ENCODE measurements at regions not wholly inside any gene's neighbourhood (a gene's known extent, or its start where the extent isn't known, plus 50 kb on each side); places are given as distances from the start of the nearest gene placed in this dataset.

DNA sequence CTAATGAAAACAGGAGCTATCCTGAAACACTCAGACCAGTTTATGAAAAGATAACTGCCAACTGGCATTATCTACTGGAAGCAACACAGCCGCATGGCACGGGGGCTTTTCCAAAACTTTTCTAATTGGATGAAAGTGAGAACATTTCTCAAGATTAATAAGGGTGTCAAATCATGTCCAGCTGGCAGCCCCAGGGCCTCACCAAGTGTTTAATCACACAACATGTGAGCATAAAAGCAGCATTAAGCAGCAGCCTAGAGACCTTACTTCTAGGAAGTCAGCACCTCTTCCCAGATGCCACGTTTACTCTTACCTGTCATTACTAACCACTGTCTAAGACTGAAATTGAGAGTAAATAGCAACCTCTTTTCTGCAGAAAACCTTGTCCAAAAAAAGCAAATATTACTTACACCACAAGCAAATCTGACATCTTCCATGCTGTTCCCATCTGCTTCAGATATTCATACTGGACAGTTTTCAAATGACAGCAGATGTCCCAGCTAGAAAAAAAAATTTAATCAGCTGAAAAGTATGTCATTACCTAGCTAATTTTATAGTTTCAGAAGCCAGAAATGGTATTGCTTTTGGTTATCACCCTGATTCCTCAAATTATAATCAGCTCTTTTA, 341.5 kb upstream of the ZP4 start:
- H3K9ac ChIP-seq (replicated peaks; ENCODE audit: extremely low read depth, insufficient read depth, low read length): no peak overlapping the region
- H3K9me3 ChIP-seq (replicated peaks; ENCODE audit: control insufficient read depth, insufficient read depth, low read length): peaks cover 6% of the 10 kb centered on the region
- DNase-seq (ENCODE audit: low read depth, low spot score) (no peak), FAIRE-seq (no peak)
- H3K4me3 ChIP-seq (replicated peaks in 1 of 3; ENCODE audit: insufficient read depth in 1 of 3, low read depth in 1 of 3, low read length in 3 of 3): no peak overlapping the region
- H3K4me2 ChIP-seq (ENCODE audit: insufficient read depth, low read length): no peak overlapping the region
- no peaks in the 10 kb centered on the region for H3K4me1 ChIP-seq (ENCODE audit: control insufficient read depth, extremely low read depth, insufficient read depth, low read length)
- dilution Hi-C loops (cut with MboI; ENCODE audit: extremely low pct_ligation_motif_present, low sequenced_read_pairs) (no loop called here), intact Hi-C loops (cut with micrococcal nuclease) (no loop called here)
- no peaks in the 10 kb centered on the region for H3K27me3 ChIP-seq (ENCODE audit: control insufficient read depth in 2 of 2, insufficient read depth in 2 of 2, low read length in 2 of 2)
- ChIA-PET CTCF (no interaction called here), POLR2A (no interaction called here)
- no peaks in the 10 kb centered on the region for H3K36me3 ChIP-seq (ENCODE audit: control insufficient read depth in 2 of 2, extremely low read depth in 1 of 2, insufficient read depth in 2 of 2, low read length in 2 of 2)
- no peak for TF ChIP-seq JUN (IDR thresholded peaks at IDR 0.05; ENCODE audit: borderline replicate concordance, insufficient read depth, insufficient read length, low read depth)
- TF ChIP-seq EZH2 (IDR thresholded peaks at IDR 0.05; ENCODE audit: borderline replicate concordance, low read depth, low read length, severe bottlenecking): no peak
- no peak for TF ChIP-seq FOS (IDR thresholded peaks at IDR 0.05; ENCODE audit: borderline replicate concordance, insufficient read depth, low read length)
- no peak for TF ChIP-seq GATA2 (IDR thresholded peaks at IDR 0.05; ENCODE audit: insufficient read depth, insufficient read length, low read depth, low read length)
- no peak for TF ChIP-seq MYC (IDR thresholded peaks at IDR 0.05; ENCODE audit: low read depth, low read length)
- TF ChIP-seq, protein P1, sequence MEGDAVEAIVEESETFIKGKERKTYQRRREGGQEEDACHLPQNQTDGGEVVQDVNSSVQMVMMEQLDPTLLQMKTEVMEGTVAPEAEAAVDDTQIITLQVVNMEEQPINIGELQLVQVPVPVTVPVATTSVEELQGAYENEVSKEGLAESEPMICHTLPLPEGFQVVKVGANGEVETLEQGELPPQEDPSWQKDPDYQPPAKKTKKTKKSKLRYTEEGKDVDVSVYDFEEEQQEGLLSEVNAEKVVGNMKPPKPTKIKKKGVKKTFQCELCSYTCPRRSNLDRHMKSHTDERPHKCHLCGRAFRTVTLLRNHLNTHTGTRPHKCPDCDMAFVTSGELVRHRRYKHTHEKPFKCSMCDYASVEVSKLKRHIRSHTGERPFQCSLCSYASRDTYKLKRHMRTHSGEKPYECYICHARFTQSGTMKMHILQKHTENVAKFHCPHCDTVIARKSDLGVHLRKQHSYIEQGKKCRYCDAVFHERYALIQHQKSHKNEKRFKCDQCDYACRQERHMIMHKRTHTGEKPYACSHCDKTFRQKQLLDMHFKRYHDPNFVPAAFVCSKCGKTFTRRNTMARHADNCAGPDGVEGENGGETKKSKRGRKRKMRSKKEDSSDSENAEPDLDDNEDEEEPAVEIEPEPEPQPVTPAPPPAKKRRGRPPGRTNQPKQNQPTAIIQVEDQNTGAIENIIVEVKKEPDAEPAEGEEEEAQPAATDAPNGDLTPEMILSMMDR (IDR thresholded peaks at IDR 0.05; ENCODE audit: extremely low read depth in 1 of 2, insufficient read depth in 1 of 2, low read depth in 1 of 2, low read length in 2 of 2): no peak
- TF ChIP-seq, protein P2, sequence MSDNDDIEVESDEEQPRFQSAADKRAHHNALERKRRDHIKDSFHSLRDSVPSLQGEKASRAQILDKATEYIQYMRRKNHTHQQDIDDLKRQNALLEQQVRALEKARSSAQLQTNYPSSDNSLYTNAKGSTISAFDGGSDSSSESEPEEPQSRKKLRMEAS (IDR thresholded peaks at IDR 0.05; ENCODE audit: insufficient read depth, insufficient read length): no peak
- TF ChIP-seq POLR2A (IDR thresholded peaks at IDR 0.05; ENCODE audit: low read depth, low read length): no peak
- no peak for TF ChIP-seq POLR2AphosphoS5 (IDR thresholded peaks at IDR 0.05; ENCODE audit: insufficient read depth, low read depth, low read length)
- H3K27ac ChIP-seq (ENCODE audit: insufficient read depth, low read depth, low read length): no peak overlapping the region
- H3K79me2 ChIP-seq (ENCODE audit: control insufficient read depth, insufficient read depth, low read length): no peaks in the 10 kb centered on the region
- H4K20me1 ChIP-seq (replicated peaks; ENCODE audit: control insufficient read depth, extremely low read depth, insufficient read depth, low read length): no peaks in the 10 kb centered on the region
- H2AFZ ChIP-seq (ENCODE audit: low read depth, low read length): no peak overlapping the region
- no TSS peak for BruUV-seq (replicated peaks)
- no peaks in the 10 kb centered on the region for H3K9me1 ChIP-seq (replicated peaks; ENCODE audit: control insufficient read depth, extremely low read depth, insufficient read depth, low read length)

All from endothelial cell of umbilical vein (primary cell).